GM21526 (cell line): ENCODE measurements at regions not wholly inside any gene's neighbourhood (a gene's known extent, or its start where the extent isn't known, plus 50 kb on each side); places are given as distances from the start of the nearest gene placed in this dataset.

Source experiments
- ATAC-seq: cut with Tn5 transposase; IDR thresholded peaks from one replicate; pipeline ENCODE4 v1.9.1; 2021; ENCODE audit warnings: moderate library complexity; ENCODE audit not compliant: unreplicated experiment, low FRiP score

GRCh38 chr6:151753581-151753980 is 53.9 kb upstream of the ESR1 start:
- ATAC-seq: no peak

- ATAC-seq: peak; percentile 98
These were observed 50.0 kb upstream of the ESR1 start for GRCh38 chr6:151757506-151757955.
